NCI-H128 (cell line): ENCODE measurements at regions not wholly inside any gene's neighbourhood (a gene's known extent, or its start where the extent isn't known, plus 50 kb on each side); places are given as distances from the start of the nearest gene placed in this dataset.

Experiments
- DNase-seq: peaks from one replicate; lab custom pipeline; 2025; ENCODE audit not compliant: unreplicated experiment; lab: John Stamatoyannopoulos, UW

DNA sequence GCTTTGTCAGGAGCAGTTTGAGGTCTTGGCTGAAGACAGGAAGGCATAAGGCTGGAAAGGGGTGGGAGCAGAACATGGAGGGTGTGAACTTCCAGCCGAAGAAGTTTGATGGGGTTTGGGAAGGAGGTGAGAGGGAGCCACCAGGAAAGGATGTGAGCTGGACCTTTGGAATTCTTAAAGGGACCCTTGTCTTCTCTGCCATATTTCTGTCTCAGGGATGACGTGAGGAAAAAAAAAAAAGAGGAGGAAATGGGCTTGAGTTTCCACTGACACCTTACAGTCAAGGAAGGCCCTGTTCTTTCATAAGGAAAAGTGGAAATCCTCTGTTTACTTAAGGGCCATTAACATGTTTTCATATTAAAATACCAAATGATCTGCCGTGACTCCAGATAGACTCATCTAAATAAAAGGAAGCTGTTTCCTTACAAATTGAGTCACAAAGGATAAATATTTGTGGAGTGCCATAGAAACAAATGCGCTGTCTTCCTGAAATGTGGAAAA lies 132.1 kb downstream of the PALM2AKAP2 start:
- DNase-seq, result no peak

GRCh38 chr9:109912726-109913460 lies 132.9 kb downstream of the PALM2AKAP2 start:
- DNase-seq, result no peak

- no peak for DNase-seq
Measured at GRCh38 chr9:109913461-109913810, 133.4 kb downstream of the PALM2AKAP2 start.

- DNase-seq, result no peak
Measured at GRCh38 chr9:109914280-109915027, 134.5 kb downstream of the PALM2AKAP2 start.

DNA sequence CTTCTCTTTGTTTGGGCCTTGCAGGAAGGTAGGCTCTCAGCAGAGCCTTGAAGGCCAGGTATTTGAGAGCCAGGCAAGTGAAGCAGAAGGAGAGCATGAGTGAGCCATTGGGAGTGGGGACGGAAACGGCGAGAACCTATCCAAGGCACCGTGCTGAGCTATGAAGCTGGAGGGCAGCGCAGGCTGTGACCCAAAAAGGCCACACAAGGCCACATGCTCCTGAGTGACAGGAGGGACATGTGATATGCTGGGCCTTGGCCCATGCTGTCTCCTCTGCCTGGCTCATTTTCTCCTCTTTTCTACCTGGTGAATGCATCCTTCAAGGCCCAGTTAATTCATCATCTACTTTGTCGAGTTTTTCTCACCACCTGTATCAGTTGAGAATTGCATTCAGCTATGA lies 136.3 kb downstream of the PALM2AKAP2 start:
- DNase-seq, result no peak

GRCh38 chr9:109918339-109919163 lies 138.6 kb downstream of the PALM2AKAP2 start:
- DNase-seq, result no peak

- DNase-seq, result no peak
Measured at GRCh38 chr9:109919736-109920408, 139.9 kb downstream of the PALM2AKAP2 start.

DNA sequence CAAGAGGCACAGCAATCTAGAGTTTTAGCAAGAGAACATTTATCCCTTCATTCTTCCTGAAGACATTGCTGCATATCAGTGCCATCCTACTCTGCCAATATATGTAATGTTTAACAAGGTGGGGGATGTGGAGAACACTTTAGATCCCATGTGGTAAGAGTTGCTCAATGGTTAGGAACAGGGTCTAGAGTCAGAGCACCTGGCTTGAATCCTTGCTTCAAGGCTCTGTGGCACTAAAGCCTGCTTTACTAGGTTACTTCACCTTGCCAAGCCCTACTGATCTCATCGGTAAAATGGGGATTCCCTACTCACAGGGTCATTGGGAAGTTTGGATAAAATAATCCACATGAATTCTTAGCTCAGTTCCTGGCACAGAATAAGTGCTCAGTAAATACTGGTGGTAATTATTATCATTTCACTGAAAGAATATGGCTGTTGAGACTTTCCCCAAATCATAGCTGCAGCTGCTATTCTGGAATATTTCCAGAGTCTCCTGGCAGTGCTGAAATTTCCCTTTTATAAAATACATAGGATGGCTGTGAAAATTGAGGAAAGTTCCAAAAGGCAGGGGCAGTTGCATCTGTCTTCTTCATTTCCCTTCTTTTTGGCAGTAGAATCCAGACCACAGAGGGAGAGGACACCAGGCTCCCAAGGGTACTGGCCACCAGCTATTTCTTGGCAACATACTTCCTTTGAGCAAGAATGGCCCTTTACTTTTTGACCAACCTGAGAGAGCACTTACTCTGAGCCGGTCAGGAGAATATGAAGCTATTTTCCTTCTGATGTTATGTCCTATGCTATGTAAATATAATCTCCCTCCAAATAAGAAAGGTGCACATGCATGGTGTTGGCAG lies 142.8 kb downstream of the PALM2AKAP2 start:
- no peak for DNase-seq

- no peak for DNase-seq
Measured at GRCh38 chr9:109923471-109923760, 143.4 kb downstream of the PALM2AKAP2 start.

GRCh38 chr9:109923806-109924205 lies 143.8 kb downstream of the PALM2AKAP2 start:
- no peak for DNase-seq

GRCh38 chr9:109925799-109926198 lies 145.8 kb downstream of the PALM2AKAP2 start:
- no peak for DNase-seq

DNA sequence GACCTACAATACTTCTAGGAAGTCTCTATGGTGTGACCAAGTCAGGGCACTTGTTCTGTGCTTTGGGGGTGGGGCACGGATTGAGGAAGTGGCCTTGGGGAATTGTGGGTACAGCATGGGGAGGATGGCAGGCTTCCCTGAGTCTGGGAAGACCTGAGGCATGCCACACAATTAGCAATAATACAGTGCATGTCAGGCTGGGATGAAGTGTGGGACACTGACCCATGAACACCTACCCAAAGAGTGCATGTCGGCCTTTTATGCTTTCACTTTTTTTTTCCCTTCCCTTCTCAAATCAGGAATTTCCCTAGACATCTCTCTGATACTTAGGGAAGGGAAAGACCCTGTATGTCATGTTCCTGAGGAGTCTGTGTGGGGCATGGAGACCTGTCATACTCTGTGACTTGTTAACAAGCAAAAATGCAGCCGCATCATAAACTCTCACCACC lies 146.4 kb downstream of the PALM2AKAP2 start:
- no peak for DNase-seq

DNA sequence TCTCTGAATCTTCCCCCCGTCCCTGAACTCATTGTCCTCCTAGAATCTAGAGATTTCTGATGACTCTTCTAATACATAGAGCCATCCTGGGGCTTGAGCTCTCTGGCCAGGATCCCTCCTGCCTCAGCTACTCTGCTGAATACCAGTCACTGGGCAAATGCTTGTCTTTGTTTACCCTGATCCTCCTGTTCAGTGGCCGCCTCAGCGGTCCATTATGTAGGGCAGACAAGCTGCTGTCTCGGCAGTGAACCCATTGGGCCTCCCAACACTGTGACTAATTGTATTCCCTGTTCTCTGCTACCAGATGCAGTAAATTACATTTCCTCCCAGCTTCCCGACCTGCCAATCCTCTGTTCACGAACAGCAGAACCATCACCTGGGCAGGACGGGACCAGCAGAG lies 151.6 kb downstream of the PALM2AKAP2 start:
- no peak for DNase-seq

GRCh38 chr9:109934136-109934856 lies 154.3 kb downstream of the PALM2AKAP2 start:
- DNase-seq, result no peak

- no peak for DNase-seq
Measured at GRCh38 chr9:109934857-109935215, 154.8 kb downstream of the PALM2AKAP2 start.

DNA sequence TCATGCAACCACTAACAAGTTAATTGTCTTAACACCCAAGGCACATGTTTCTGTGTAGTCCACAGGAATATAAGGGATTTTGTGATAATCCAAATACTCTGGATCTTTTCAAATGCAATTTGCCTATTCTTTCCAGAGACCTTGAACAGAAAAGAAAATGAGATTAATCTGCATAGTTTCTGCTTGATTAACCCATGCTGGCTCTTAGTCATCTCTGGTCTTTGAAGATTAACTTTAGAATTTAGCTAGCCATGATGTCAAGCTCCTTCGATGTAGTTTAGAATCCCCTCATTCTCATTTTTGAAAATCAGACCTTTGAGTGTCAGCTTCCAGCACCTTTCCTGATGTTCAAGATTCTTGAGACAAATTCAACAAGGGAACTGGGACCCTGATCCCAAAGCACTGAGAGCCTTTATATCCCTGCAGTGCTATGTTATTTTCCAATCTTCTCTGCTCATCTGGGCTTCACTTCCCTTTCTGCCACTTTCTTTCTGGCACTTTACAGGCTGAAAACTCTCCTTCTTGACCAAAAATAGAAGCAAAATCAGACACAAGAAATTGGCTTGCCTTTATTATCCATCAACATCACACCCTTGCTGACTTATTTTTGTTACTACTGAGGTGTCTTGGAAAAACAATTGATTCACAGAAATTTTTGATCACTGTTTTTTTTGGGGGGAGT lies 155.5 kb downstream of the PALM2AKAP2 start:
- DNase-seq, result no peak

- no peak for DNase-seq
Measured at GRCh38 chr9:109937861-109938453, 158.0 kb downstream of the PALM2AKAP2 start.

GRCh38 chr9:109939698-109940342 lies 159.8 kb downstream of the PALM2AKAP2 start:
- no peak for DNase-seq
